HG02970 (cell line): ENCODE measurements at regions not wholly inside any gene's neighbourhood (a gene's known extent, or its start where the extent isn't known, plus 50 kb on each side); places are given as distances from the start of the nearest gene placed in this dataset.

Source experiments
- ATAC-seq: cut with Tn5 transposase; IDR thresholded peaks from one replicate; pipeline ENCODE4 v1.9.1; 2021; ENCODE audit warnings: mild to moderate bottlenecking, moderate library complexity, moderate number of reproducible peaks; ENCODE audit not compliant: unreplicated experiment, low FRiP score

DNA sequence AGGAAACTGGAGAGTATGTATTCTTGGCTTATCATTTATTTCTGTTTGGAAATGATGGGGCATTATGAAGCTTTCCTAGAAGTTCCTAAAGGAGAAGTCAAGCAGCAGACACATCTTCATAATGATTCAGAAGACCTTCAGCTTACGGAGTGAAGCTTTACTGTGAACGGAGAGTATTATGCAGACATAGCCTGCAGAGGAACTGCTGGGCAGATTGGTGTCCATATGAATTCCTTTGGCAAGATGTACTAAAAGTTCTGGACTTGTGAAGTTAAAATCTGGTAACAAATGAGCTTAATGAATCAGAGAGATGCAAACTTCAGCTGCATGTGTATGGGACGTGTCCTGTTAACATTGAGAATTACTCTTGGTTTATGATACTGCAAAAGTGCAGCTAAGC, 60.1 kb downstream of the NABP1 start:
- ATAC-seq = no peak

DNA sequence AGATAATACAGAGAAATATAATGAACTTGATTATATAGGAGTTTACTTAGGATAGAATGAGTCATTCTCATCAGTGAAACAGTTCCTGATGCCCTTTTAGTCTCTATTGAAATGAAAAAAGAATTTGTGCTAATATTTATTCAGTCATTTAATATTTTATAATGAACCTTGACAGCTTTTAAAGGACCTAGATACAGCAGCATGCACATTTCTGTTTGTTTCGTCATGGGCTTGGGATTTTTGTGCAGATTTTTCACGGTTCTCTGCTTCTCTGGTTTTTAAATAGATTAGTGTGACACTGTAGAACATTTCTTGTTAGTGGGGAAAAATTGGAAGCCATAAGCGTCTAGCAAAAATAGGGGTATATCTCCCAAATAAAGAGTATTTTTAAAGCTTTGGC, 60.7 kb downstream of the NABP1 start:
- ATAC-seq = no peak

DNA sequence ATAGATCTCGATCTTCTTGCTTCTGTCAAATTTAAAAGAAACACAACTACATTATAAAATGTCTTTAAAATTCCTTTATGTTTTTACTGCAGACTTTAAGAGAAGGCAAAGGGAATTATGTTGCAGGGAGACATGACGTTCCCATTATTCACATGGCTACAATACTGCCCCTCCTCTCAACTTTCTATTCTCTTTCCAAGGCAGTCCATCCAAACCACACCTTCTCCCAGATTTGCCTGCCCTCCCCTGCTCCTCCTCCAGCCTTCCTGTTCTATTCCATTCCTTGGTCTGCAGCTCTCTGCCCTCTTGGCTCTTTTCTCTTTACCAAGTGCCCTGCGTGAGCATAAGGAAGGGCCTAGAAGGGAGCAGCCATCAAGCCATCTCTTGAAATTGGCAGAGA, 61.3 kb downstream of the NABP1 start:
- no peak for ATAC-seq

DNA sequence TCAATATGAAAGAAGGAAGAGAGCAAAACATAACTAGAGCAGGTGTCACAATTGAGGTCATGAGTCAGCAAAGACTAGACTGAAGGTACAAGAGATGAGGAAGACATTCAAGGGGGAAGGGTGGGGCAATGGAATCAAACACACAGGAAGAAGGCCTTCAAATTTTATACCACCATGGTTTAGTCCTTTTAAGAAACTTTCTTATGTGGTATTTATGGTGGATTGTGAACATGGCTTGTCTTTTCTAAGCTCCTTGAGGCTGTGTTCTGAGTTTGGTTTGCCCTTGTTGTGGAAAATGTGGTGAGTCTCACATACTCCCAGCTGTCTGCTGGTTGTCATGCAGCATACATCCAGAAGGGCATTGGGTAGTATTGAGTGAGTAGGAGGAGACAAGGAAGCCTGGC, 62.1 kb downstream of the NABP1 start:
- no peak for ATAC-seq

DNA sequence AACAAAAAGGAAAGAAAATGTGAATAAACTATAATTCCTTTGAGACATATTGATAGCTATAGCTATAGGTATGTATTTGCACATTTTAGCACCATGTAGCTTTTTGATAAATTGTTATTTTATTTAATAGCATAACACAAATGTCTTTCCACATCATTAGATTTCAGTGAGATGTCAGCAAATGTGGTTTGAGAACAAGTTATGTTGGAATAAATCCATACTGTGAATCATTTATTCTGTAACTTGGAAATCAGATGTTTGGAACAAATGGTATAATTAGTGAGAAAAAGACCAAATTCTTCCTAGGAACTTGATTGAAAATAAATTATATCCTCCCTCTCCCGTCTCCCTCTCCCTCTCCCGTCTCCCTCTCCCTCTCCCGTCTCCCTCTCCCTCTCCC, 62.8 kb downstream of the NABP1 start:
- no peak for ATAC-seq

DNA sequence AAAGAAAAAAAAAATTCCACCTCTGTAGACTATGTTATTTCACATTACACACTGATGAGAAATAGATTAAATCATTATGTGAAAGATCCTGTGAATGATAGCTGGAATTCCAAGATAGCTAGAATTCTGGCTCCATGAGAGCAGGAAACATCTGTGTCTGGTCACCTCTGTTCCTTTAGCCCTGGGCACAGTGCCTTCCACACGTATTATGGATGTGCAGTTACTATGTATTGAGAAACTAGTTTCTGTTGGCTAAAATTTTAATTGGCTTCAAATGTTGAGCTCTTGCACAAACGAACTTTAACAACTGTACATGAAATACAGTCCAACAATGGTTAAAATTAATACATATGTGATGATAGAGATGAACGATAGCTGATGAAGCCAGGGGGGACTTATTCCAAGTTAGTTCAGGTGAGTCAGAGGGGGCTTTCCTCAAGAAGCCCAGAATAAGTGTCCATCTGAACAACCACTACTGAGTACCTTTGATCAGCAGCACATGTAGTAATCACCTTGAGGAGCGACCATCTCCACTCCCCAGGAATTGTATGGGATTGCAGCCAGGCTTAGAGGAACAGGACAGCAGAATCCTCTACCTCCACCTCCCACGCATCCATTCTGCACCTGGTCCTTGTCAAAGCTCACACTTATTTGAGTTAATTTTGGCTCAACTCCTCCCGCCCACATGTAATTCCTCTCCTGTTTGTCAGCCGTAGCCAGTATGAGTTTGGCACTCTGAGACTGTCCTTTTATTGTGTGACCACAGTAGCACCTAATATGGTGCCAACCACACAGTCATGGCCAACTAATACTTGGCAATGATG, 68.6 kb downstream of the NABP1 start:
- no peak for ATAC-seq

DNA sequence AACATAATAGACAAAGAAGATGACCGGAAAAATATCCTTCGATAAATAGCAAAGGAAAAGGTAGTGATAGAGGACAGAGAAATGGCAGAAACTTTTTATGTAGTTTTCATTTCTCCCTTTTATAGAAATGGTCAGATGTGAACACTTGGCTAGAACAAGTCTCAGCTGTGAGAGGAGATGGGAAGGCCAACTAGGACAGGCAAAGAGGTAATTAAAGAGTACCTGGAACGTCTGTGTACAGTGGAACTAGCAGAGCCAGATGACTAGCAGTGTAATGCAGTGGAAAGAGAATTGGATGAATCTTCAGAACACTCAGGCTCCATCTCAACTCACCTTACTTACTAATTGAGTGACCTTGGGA, 69.2 kb downstream of the NABP1 start:
- ATAC-seq = no peak

DNA sequence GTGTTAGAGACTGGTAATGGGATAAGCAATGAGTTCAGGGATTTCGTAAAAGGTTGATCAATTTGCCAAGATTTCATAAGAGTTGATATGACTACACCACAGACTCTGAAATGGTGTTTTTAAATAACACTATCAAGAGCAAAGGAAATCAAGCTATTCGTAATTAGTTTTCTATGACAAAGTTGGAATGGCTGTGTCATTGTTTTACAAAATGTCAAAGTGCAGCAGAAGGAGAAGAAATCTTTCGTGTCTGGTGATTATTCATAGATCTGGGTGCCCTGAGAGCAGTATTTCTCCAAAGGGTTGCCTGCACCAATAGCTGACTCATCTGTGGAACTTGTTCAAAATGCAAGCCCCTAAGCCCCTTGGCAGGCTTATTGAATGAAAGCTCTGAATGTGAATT, 70.1 kb downstream of the NABP1 start:
- ATAC-seq = peak; percentile 23

DNA sequence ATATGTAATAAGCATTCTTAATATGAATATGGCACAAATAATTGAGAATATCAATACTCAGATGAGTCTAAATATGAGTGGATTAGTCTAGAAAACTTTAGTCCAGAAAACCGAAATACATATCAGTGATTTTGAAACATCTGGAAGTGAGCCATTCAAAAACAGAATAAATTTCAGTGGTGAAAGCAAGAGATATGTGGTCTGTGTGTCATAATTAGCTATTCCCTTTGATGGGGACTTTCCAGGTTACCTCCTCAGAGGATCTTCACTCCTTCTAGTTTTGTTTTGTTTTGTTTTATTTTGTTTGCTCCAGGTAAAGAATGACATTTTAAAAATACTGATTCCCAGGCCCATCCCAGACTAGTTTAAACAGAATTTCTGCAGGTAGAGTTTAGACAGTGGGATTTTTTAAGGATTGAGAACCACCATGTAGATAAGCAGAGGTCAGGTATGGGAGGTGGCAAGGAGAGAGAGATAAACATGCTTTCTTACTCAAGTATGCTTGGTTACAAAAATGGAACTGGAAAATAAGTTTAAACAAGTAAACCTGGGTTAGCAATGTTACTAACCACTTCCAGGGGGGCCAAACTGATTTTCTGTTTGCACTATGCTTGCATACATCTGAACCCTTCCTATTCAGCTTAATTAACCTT, 70.7 kb downstream of the NABP1 start:
- peak; percentile 84 for ATAC-seq

DNA sequence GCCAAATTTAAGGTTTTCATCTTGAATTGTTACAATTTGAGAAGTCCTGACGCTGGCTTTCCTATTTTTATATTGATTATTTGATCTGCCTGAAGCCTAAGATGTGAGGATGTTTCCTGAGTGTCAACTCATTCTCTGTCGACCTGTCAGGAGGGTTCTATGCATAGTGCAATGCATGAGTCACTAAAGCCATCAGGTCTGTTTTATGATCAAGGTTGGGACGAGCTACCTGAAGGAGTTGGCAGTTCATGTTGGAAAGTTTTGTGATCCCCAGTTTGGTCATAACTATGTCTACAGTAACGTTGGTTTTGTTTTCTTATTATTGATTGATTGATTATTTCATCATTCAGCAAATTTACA, 71.2 kb downstream of the NABP1 start:
- ATAC-seq = no peak

DNA sequence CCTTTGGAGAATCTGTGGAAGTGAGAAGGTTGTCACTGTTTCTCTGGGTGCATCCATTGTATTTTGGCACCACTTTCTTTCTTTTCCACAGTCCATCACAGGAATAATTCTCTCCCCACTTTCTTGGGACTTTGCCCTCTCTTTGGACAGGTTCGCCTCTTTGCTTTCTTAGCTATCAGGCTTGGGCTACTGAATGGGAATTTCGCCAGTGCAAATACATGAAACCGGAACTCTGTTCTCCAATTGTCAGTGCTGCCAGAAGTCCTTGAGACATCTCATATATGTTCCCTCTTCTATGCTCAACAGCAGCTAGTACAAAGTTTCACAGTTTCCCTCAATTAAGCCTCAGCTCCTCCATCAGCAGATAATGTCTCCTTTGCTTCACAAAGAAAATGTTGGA, 76.2 kb downstream of the NABP1 start:
- ATAC-seq = no peak

DNA sequence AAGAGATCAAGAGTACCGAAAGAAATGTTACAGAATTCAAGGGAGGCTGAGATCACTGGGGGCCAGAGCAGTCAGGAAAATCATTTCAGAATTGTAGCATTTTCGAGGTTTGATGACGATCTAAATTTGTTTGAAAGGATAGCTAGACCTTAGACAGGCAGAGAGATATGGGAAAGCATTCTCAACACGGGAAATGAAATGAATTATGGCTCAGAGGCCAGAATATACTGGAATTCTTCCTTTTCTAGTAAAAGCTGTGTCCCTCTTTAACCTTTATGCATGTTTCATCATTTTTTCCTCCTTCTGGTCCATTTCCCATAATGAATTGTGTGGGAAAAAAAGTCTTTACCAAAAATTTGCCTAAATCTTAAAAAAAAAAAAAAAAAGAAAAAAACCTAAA, 78.8 kb downstream of the NABP1 start:
- ATAC-seq = no peak

DNA sequence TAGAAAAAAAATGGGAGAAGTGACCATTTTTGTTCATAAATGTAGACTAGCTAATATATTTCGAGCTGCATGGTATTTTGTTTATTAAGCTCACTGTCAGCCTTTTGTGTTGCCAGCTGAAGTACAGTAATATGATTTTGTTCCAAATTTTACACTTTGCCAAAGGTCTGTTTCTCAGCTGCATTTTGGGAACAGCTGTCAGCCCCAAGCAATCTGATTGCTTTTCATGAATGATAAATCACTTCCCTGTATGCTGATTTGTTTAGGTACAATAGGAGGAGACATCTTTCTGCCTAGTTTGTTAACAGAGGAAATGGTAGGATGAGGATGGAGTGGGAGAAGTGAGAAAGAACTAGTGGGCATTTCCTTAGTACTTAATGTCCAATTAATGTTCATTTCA, 79.3 kb downstream of the NABP1 start:
- no peak for ATAC-seq

DNA sequence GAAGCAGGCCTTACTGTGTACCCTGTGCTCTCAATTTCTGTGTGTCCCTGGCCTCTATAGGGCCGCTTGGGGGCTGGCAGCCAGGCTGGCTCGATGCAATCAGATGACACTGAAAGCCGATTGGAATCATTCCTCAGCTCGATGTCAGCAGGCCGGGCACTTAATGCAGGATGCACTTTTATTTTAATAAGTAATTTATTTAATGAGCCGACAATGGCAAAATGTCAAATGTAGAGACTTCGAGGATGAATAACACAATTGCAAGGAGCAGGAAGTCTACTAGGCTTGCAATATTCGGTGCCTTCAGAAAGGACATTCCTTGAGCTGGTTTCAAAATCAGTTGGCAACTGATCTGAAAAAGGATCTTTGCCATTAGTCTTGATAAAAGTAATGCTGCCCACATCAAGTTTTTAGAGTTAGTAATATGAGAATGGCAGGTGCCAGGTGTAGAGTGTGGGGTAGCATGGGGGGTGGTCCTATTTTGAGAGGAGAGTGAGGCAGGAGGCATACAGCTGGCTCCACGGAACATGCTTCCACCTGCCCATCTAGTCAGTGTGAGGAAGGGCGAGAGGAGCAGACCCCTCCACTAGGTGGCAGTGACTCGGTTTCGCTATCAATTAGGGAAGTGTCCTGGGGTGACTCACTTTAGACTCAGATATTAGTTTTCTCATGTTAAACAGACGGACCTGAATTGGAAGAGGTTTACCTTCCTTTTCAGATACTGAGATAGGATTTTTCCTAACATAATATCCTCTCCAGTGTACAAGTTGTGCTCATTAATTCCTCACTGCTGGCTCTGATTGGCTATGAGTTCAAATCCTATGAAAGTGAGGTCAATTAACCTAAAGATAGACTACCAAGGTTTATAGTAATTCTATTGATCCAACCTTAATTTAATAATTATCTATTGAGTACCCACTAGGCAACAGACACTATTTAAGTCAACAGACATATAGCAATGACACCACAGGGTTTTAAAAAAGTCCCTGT, 80.9 kb downstream of the NABP1 start:
- peak; percentile 100 for ATAC-seq

DNA sequence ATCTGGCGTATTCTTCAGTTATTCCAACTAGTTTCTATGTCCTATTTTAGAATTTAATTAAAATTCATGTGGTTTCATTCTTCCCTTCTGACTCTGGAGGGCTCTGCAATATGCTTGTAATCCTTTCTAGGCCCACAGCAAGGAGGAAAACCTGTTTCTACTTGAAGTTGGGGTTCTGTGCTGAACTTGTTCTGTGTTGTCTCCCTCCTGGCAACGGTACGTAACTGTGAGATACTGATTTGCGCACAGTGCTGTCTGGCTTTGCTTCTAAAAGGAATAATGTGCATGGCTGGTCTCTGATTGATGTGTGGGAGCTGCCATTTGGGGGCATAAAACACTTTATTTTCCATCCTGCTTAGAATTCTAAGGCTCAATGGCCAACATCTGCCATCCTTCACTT, 81.7 kb downstream of the NABP1 start:
- no peak for ATAC-seq

DNA sequence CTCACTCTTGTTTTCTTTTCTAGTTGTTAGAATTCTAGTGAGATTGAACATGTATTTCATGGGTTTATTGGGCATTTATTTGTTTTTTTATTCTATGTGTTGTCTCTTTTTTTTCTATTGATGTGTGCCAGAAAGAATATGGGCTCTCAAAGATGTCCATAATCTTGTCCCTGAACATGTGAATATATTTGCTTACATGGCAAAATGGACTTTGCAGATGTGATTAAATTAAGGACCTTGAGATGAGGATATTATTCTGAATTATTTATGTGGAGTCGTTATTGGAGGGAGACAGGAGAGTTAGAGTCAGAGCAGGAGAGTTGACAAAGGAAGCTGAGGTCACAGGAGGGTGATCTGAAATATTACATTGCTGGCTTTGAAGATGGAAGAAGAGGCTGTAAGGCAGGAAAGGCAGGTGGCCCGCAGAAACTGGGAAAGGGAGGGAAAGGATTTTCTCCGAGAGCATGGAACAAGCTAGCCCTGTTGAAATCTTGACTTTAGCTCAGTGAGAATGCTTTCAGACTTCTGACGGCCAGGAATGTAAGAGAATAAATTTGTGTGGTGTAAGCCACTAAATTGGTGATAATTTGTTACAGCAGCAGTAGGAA, 82.8 kb downstream of the NABP1 start:
- ATAC-seq = no peak

DNA sequence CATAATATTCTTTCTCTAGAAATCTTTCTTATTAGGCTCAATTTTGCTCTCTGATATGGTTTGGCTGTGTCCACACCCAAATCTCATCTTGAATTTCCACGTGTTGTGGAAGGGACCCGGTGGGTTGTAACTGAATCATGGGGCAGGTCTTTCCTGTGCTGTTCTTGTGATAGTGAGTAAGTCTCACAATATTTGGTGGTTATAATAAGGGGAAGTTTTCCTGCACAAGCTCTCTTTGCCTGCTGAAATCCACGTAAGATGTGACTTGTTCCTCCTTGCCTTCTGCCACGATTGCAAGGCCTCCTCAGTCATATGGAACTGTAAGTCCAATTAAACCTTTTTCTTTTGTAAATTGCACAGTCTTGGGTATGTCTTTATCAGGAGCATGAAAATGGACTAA, 73.8 kb downstream of the CAVIN2 start:
- ATAC-seq = no peak

DNA sequence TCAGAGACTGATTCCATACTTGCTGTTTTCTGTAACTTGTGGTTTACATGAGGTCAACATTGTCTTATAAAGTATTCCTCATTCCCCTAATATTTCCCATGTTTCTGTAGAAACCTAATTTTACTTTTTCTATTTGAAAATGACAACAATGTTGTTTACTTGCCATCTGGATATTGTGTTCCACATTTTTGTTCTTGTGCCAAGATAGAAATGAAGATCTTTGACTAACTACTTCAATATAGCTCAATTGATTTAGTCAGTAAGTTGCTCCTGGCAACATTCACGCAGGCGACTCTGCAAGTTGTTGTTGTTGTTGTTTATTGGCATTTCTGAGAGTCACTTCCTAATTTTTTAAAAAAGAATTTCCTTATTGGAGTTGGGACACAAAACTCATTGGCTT, 69.5 kb downstream of the CAVIN2 start:
- no peak for ATAC-seq

DNA sequence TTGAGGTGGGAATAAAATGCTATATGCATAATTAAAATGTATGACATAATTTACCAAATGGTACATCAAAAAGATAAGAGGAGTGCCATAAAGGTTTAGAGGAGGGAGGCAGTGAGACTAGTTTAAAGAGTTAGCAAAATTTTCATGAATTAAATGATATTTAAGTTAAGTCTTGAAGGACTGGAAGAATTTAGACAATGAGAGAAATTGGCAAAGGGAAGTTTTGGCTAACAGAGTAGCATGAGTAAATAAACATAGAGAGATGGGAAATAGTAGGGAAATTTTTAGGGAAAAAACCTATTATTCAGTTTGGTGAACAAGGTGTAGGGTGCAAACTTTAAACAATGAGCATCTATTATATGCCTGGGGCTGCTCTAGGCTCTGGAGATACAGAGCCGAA, 68.8 kb downstream of the CAVIN2 start:
- no peak for ATAC-seq

DNA sequence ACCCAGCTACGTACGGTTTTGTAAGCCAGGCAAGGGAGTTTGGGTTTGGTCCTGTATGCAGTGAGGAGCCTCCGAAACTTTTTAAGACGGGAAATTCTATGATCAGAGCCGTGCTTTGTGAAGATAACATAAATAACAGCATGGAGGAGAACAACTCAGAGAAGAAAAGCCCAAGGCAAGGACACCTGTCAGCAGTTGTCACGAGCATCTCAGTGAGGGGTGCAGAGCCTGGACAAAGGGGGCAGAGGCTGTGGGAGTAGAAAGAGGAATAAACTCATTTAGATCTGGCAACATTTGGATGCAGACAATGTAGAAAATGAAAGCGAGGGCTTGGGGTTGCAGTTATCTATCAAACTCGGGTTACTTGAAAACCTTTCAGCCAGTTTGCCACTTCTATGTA, 64.5 kb downstream of the CAVIN2 start:
- no peak for ATAC-seq

DNA sequence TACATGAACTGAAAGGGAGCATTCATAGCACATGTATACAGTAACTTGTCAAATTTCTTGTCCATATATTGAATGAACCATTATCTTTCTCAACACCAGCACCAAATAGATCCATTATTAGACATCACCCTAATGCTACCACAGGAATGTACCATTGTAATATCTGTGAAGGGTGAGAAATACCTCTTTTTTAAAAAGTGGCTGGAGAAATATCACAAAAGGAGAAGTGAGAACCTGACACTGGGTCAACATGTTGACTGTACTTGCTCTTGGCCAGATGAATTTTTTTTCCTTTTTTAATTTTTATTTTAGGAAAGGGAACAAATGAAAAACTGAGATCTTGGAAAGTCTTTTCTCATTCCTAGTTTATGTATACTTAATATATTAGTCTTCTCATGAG, 63.5 kb downstream of the CAVIN2 start:
- ATAC-seq = no peak
